ENCODE measurements at regions not wholly inside any gene's neighbourhood (a gene's known extent, or its start where the extent isn't known, plus 50 kb on each side); places are given as distances from the start of the nearest gene placed in this dataset.

DNA sequence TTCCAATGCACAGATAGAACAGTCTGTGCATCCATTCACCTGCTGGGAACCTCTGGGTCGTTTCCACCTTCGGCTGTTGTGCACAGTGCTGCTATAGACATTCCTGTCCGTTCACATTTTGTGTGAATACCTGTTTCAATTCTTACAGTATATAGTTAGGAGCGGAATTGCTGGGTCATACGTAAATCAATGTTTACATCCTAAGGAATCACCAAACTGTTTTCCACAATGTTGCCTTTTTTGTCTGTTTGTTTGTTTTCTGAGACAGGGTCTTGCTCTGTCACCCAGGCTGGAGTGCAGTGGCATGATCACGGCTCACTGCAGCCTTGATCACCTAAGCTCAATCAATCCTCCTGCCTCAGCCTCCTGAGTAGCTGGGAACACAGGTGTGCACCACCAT is 158.3 kb downstream of the CRYBB2 start:
- H3K27me3 ChIP-seq (ENCODE audit: control insufficient read depth in 1 of 2, insufficient read depth in 2 of 2, low read length in 2 of 2), result no peaks in the 10 kb centered on the region
- TF ChIP-seq FOXM1 (CRISPR knock-in tag; IDR thresholded peaks at IDR 0.05) (no peak), ZNF761 (CRISPR knock-in tag; conservative IDR thresholded peaks at IDR 0.05) (no peak), PAWR (CRISPR knock-in tag; IDR thresholded peaks at IDR 0.05; ENCODE audit: borderline replicate concordance) (no peak), DNMT1 (CRISPR knock-in tag; IDR thresholded peaks at IDR 0.05) (no peak), IKZF5 (CRISPR knock-in tag; IDR thresholded peaks at IDR 0.05) (no peak), SNAPC4 (CRISPR knock-in tag; IDR thresholded peaks at IDR 0.05) (no peak), HIVEP1 (CRISPR knock-in tag; IDR thresholded peaks at IDR 0.05) (no peak), ZNF460 (CRISPR knock-in tag; IDR thresholded peaks at IDR 0.05; ENCODE audit: borderline replicate concordance) (no peak), SMAD3 (CRISPR knock-in tag; IDR thresholded peaks at IDR 0.05) (no peak), ZNF552 (CRISPR knock-in tag; IDR thresholded peaks at IDR 0.05; ENCODE audit: borderline replicate concordance) (no peak), GATAD2A (CRISPR knock-in tag; IDR thresholded peaks at IDR 0.05) (no peak), PHF5A (CRISPR knock-in tag; IDR thresholded peaks at IDR 0.05; ENCODE audit: low read depth, unreplicated experiment) (no peak), SMYD3 (CRISPR knock-in tag; IDR thresholded peaks at IDR 0.05) (no peak)
- TF ChIP-seq, protein P1, sequence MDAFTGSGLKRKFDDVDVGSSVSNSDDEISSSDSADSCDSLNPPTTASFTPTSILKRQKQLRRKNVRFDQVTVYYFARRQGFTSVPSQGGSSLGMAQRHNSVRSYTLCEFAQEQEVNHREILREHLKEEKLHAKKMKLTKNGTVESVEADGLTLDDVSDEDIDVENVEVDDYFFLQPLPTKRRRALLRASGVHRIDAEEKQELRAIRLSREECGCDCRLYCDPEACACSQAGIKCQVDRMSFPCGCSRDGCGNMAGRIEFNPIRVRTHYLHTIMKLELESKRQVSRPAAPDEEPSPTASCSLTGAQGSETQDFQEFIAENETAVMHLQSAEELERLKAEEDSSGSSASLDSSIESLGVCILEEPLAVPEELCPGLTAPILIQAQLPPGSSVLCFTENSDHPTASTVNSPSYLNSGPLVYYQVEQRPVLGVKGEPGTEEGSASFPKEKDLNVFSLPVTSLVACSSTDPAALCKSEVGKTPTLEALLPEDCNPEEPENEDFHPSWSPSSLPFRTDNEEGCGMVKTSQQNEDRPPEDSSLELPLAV (CRISPR knock-in tag; conservative IDR thresholded peaks at IDR 0.05; ENCODE audit: low read depth), result no peak
- intact Hi-C loops (cut with micrococcal nuclease; ENCODE audit: unreplicated experiment), result no loop called here
- FAIRE-seq (no peak), DNase-seq (ENCODE audit: low spot score) (no peak), ATAC-seq (no peak)
- H3K4me2 ChIP-seq (ENCODE audit: low read depth, low read length), result no peak overlapping the region
- peaks cover 7% of the 10 kb centered on the region; the same call in 1 of the 2 replicates for H4K20me1 ChIP-seq (ENCODE audit: insufficient read depth, low read length)
- 92% methylated on average over 6 of the region's 6 CpGs for WGBS (ENCODE audit: low lambda C conversion rate)
- no peak overlapping the region for H3K27ac ChIP-seq (ENCODE audit: extremely low read length, insufficient read depth, low read length)
- no peaks in the 10 kb centered on the region for H3K9me3 ChIP-seq (ENCODE audit: low read length)
- ChIA-PET POLR2A (no interaction called here), CTCF (ENCODE audit: low intra/inter-chr PET ratio, low total read pairs) (no interaction called here)
- H3K9ac ChIP-seq (ENCODE audit: insufficient read depth, low read depth, low read length), result no peak overlapping the region
- H3K4me3 ChIP-seq (replicated peaks in 1 of 3; ENCODE audit: insufficient read depth in 1 of 3, low read depth in 2 of 3, low read length in 3 of 3), result no peak overlapping the region
- peaks cover 18 to 59% of the 10 kb centered on the region in 2 experiments for H3K36me3 ChIP-seq (replicated peaks in 1 of 2; ENCODE audit: control insufficient read depth in 1 of 2, insufficient read depth in 2 of 2, low read length in 2 of 2)
- no peak overlapping the region for H2AFZ ChIP-seq (ENCODE audit: low read length)
- no peaks in the 10 kb centered on the region for H3K4me1 ChIP-seq (ENCODE audit: insufficient read depth, low read length)
- BruUV-seq (replicated peaks), result no TSS peak
- H3K79me2 ChIP-seq (ENCODE audit: insufficient read depth, low read length), result peaks cover 7% of the 10 kb centered on the region
- in situ Hi-C loops (cut with HindIII; ENCODE audit: extremely low pct_ligation_motif_present, low pct_unique_long_range_greater_than_20kb), result no loop called here

Data from HepG2 (cell line).